GM12872 (cell line): ENCODE measurements at regions not wholly inside any gene's neighbourhood (a gene's known extent, or its start where the extent isn't known, plus 50 kb on each side); places are given as distances from the start of the nearest gene placed in this dataset.

ENCODE experiments used
- TF ChIP-seq, protein P1 (sequence below): IDR thresholded peaks from 3 replicates; pipeline ENCODE4 v1.5.1; 2011; ENCODE audit warnings: low read depth, mild to moderate bottlenecking, low read length, moderate library complexity; ENCODE audit not compliant: insufficient read depth

DNA sequence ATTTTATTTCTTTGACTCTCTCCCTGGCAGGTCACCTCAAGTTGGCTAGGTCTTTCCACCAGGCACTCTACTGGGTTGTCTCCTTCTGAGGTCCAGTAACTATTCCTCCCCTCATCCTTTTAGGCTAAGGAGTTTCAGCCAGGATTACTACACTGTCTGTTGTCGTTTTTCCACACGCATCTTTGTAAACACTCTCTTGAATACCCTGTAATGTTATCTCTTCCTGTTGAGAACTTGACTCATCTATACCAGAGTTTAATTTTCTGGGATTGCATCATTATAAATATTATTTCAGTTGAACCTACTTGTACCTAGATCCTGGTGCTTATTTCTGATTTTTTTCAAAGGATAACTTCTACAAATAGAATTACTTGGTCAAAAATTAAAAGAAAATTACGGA, 138.3 kb downstream of the SQOR start:
- TF ChIP-seq, protein P1, sequence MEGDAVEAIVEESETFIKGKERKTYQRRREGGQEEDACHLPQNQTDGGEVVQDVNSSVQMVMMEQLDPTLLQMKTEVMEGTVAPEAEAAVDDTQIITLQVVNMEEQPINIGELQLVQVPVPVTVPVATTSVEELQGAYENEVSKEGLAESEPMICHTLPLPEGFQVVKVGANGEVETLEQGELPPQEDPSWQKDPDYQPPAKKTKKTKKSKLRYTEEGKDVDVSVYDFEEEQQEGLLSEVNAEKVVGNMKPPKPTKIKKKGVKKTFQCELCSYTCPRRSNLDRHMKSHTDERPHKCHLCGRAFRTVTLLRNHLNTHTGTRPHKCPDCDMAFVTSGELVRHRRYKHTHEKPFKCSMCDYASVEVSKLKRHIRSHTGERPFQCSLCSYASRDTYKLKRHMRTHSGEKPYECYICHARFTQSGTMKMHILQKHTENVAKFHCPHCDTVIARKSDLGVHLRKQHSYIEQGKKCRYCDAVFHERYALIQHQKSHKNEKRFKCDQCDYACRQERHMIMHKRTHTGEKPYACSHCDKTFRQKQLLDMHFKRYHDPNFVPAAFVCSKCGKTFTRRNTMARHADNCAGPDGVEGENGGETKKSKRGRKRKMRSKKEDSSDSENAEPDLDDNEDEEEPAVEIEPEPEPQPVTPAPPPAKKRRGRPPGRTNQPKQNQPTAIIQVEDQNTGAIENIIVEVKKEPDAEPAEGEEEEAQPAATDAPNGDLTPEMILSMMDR: no peak

- TF ChIP-seq, protein P1: no peak
Observed at GRCh38 chr15:45776772-45777171, 141.9 kb downstream of the SQOR start.

GRCh38 chr15:45777781-45778180, 143.0 kb downstream of the SQOR start:
- TF ChIP-seq, protein P1: no peak

DNA sequence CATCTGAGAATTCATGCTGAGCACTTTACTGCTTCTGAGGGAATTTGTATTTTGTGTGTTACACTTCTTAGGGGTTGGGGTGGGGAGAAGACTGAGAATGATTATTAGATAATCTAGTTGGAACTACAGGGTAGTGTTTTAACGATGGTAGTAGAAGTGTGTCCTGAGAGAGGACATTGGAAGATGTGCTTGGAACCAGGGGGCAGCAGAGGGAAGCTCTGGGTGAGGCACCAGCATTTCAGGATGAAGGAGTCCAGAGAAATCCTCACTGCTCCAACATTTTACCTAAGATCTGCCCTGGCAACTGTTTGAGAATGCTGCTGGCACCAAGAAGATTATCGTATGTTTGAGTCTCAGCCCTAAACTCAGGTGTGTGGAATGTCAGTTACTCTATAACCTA, 145.5 kb downstream of the SQOR start:
- TF ChIP-seq, protein P1: no peak

DNA sequence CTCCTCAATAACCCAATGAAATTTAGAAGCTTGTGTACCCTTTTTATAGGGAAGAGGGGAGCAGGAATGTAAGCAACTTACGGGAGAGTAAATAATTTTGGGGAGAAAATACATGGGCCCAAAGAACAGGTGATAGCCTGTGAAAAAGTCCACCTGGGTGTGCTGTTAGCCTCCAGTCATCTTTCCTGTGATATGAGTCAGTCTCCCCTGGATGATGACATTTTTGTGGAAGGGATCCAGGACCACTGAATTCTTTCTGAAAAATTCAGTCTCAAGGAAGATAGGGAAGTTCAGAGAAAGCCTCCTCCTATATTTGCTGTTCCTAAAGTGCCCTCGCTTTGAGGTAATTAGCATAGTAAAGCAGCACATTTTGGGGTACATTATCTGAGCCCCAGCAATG, 149.8 kb downstream of the SQOR start:
- TF ChIP-seq, protein P1: no peak

GRCh38 chr15:45785897-45786296, 151.1 kb downstream of the SQOR start:
- TF ChIP-seq, protein P1: no peak

DNA sequence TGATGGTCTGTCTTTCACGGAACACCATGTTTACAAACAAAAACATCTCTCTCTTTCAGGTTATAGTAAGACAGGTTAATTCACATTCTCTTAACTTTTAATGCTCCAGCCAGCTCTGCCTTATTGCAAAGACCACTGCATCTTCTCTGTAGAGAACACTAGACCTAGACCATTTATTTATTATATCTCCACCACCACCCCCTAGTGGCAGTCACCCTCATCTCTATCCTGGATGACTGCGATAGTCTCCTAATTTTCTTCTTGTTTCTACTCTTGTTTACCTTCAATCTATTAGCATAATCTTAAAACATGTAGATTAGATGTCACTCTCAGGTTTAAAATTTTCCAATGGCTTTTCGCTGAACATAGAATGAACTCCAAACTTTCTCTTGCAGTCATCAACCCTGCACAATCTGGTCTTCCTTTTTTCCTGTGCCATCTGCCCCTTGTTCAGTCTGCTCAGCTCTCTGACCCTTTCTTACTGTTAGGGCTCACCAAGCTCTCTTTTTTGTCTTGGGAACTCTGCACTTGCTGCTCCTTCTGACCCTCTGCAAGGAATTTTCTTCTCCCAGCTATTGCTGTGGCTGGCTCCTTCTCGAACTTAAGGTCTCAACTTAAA, 155.6 kb downstream of the SQOR start:
- TF ChIP-seq, protein P1: peak; percentile 66
